ENCODE measurements at regions not wholly inside any gene's neighbourhood (a gene's known extent, or its start where the extent isn't known, plus 50 kb on each side); places are given as distances from the start of the nearest gene placed in this dataset.

- no peak for DNase-seq (ENCODE audit: low read depth in 2 of 2)
These were observed 127.1 kb upstream of the B3GALT2 start for GRCh38 chr1:193313354-193314140.

DNA sequence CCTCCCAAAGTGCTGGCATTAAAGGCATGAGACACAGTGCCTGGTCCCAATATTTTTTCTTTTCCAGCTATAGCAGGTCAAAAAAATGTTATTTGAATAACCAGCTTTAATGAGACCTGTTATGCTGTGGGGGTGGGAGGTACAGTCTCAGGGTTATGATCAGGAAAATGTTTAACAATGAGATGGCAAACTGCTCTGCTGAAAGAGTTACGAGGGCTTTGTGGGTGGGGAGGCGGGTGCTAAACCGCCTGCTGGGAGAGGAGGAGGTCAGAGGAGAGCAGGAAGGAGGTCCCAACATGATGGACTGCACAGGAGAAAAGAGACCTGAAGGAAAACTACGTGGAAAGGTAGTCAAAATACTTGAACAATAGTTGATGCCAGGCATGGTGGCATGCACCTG lies 126.0 kb upstream of the B3GALT2 start:
- DNase-seq (ENCODE audit: low read depth in 2 of 2): no peak

GRCh38 chr1:193311226-193311948 lies 125.0 kb upstream of the B3GALT2 start:
- no peak for DNase-seq (ENCODE audit: low read depth in 2 of 2)

DNA sequence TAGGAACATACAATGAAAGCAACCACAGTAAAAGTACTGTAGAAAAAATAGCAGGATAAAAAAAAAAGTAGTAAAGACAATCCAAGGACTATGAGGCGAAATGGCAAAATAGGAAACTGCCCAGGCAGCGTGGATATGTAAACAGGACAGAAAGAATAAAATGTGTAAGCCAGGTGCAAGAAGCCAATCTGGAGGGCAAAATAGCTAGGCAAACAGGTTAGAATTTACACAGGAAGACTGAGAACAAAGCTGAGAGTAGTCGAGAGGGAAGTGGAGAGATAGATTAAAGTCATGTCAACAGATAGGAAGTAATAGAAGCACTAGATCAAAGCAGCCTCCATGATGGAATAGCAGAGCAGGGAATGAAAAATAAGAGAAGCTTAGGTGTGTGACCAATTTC lies 124.2 kb upstream of the B3GALT2 start:
- DNase-seq (ENCODE audit: low read depth in 2 of 2): no peak

- no peak for DNase-seq (ENCODE audit: low read depth in 2 of 2)
These were observed 123.6 kb upstream of the B3GALT2 start for GRCh38 chr1:193309936-193310475.

DNA sequence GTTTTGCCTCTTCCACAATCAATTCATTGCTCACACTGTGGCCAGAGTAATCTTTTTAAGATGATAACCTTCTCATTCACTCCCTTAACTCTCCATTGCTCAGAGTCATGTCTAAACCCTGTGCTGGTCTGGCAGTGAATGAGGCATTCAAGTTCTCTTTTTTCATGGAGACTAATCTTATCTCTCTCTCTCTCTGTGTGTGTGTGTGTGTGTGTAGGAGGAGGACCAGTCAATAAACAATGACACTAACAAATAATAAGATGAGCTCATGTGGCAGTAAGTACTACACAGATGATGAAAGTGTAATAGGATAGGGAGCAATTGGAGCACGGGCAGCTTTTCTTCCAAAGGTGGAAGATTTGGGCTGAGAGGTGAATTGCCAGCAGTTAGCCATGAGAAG lies 122.0 kb upstream of the B3GALT2 start:
- no peak for DNase-seq (ENCODE audit: low read depth in 2 of 2)

DNA sequence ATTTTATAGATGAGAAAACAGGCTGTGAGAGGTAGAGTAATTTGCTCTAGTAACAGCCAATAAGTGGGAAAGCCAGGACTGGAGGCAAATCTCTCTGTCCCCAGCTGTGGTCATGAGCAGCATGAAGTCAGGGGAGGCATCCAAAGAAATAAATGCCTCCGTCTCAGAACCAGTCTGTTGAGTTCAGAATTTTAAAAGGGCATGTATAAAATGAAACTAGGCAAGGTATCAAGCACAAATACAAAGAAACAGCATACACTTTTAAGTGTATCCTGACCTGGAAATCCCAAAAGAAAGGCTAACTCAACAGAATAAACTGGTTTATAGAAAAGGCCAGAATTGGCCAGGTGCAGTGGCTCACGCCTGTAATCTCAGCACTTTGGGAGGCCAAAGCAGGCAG lies 120.0 kb upstream of the B3GALT2 start:
- DNase-seq (ENCODE audit: low read depth in 2 of 2): no peak
